ENCODE measurements at regions not wholly inside any gene's neighbourhood (a gene's known extent, or its start where the extent isn't known, plus 50 kb on each side); places are given as distances from the start of the nearest gene placed in this dataset.

- TF ChIP-seq, protein P1, sequence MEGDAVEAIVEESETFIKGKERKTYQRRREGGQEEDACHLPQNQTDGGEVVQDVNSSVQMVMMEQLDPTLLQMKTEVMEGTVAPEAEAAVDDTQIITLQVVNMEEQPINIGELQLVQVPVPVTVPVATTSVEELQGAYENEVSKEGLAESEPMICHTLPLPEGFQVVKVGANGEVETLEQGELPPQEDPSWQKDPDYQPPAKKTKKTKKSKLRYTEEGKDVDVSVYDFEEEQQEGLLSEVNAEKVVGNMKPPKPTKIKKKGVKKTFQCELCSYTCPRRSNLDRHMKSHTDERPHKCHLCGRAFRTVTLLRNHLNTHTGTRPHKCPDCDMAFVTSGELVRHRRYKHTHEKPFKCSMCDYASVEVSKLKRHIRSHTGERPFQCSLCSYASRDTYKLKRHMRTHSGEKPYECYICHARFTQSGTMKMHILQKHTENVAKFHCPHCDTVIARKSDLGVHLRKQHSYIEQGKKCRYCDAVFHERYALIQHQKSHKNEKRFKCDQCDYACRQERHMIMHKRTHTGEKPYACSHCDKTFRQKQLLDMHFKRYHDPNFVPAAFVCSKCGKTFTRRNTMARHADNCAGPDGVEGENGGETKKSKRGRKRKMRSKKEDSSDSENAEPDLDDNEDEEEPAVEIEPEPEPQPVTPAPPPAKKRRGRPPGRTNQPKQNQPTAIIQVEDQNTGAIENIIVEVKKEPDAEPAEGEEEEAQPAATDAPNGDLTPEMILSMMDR (IDR thresholded peaks at IDR 0.05), result no peak
- TF ChIP-seq EP300 (IDR thresholded peaks at IDR 0.05), result no peak
Measured at GRCh38 chr2:167733747-167734146, 513.6 kb downstream of the STK39 start.
